GM20431 (cell line): ENCODE measurements at regions not wholly inside any gene's neighbourhood (a gene's known extent, or its start where the extent isn't known, plus 50 kb on each side); places are given as distances from the start of the nearest gene placed in this dataset.

Experiments
- in situ Hi-C: fragments of 300-500 bp; cut with MseI, MboI; formaldehyde crosslinking; loops from one replicate; pipeline ENCODE4 v1.15.0; 2020; ENCODE audit warnings: low sequenced_read_pairs; ENCODE audit not compliant: unreplicated experiment

GRCh38 chr6:40714143-40714542, 127.0 kb upstream of the LRFN2 start:
- in situ Hi-C loops: no loop called here

- in situ Hi-C loops: no loop called here
Measured at GRCh38 chr6:40713002-40713719, 126.0 kb upstream of the LRFN2 start.

- in situ Hi-C loops: no loop called here
Measured at GRCh38 chr6:40710626-40711330, 123.6 kb upstream of the LRFN2 start.

- in situ Hi-C loops: no loop called here
Measured at GRCh38 chr6:40708049-40708448, 120.9 kb upstream of the LRFN2 start.

- in situ Hi-C loops: no loop called here
Measured at GRCh38 chr6:40706178-40706577, 119.0 kb upstream of the LRFN2 start.

GRCh38 chr6:40705354-40705753, 118.2 kb upstream of the LRFN2 start:
- in situ Hi-C loops: no loop called here

- in situ Hi-C loops: no loop called here
Measured at GRCh38 chr6:40701352-40702007, 114.3 kb upstream of the LRFN2 start.

- in situ Hi-C loops: no loop called here
Measured at GRCh38 chr6:40700006-40700580, 112.9 kb upstream of the LRFN2 start.

- in situ Hi-C loops: no loop called here
Measured at GRCh38 chr6:40695750-40696415, 108.7 kb upstream of the LRFN2 start.

- in situ Hi-C loops: no loop called here
Measured at GRCh38 chr6:40695114-40695513, 108.0 kb upstream of the LRFN2 start.

- in situ Hi-C loops: no loop called here
Measured at GRCh38 chr6:40693768-40694167, 106.6 kb upstream of the LRFN2 start.

- in situ Hi-C loops: no loop called here
Measured at GRCh38 chr6:40692337-40692736, 105.2 kb upstream of the LRFN2 start.

- in situ Hi-C loops: no loop called here
Measured at GRCh38 chr6:40689185-40689584, 102.0 kb upstream of the LRFN2 start.

- in situ Hi-C loops: no loop called here
Measured at GRCh38 chr6:40688214-40688761, 101.1 kb upstream of the LRFN2 start.

GRCh38 chr6:40685862-40686261, 98.7 kb upstream of the LRFN2 start:
- in situ Hi-C loops: no loop called here

- in situ Hi-C loops: no loop called here
Measured at GRCh38 chr6:40681622-40682021, 94.5 kb upstream of the LRFN2 start.

GRCh38 chr6:40678941-40679340, 91.8 kb upstream of the LRFN2 start:
- in situ Hi-C loops: no loop called here

- in situ Hi-C loops: no loop called here
Measured at GRCh38 chr6:40674170-40674569, 87.0 kb upstream of the LRFN2 start.

GRCh38 chr6:40672087-40672486, 84.9 kb upstream of the LRFN2 start:
- in situ Hi-C loops: no loop called here

- in situ Hi-C loops: no loop called here
Measured at GRCh38 chr6:40671694-40672050, 84.5 kb upstream of the LRFN2 start.
